CD14-positive monocyte (primary cell): ENCODE measurements at regions not wholly inside any gene's neighbourhood (a gene's known extent, or its start where the extent isn't known, plus 50 kb on each side); places are given as distances from the start of the nearest gene placed in this dataset.

Experiments
- DNase-seq, 3 donors: peaks; one replicate each; pipeline ENCODE4 v3.0.0-alpha.2; 2011 to 2022
- H2AFZ ChIP-seq: 2 replicates; pipeline ENCODE4 v1.6.0; 2012; ENCODE audit warnings: mild to moderate bottlenecking, low read depth, low read length, inconsistent platforms; ENCODE audit not compliant: insufficient read depth, poor library complexity, severe bottlenecking
- H3K27ac ChIP-seq, 2 donors: 1 replicate in 1 of 2; 2 replicates in 1 of 2; pipeline ENCODE4 v1.5.1; 2012 to 2013; ENCODE audit warnings: low read length in 2 of 2, control low read depth in 1 of 2, inconsistent platforms in 1 of 2, low read depth in 1 of 2, mild to moderate bottlenecking in 1 of 2
- H3K27me3 ChIP-seq, 2 donors: one replicate each; pipeline versions ENCODE4 v1.6.0 to v1.6.1; 2011 to 2013; ENCODE audit warnings: low read length in 2 of 2; ENCODE audit not compliant: control insufficient read depth in 2 of 2, insufficient read depth in 2 of 2
- H3K36me3 ChIP-seq, 2 donors: replicated peaks in 1 of 2; 1 replicate in 1 of 2; 2 replicates in 1 of 2; pipeline versions ENCODE4 v1.5.1 to v1.6.1; 2012 to 2013; ENCODE audit warnings: low read length in 2 of 2, control low read depth in 1 of 2, inconsistent platforms in 1 of 2, mild to moderate bottlenecking in 1 of 2; ENCODE audit not compliant: insufficient read depth in 2 of 2, control insufficient read depth in 1 of 2
- H3K4me1 ChIP-seq, 2 donors: 1 replicate in 1 of 2; 2 replicates in 1 of 2; pipeline versions ENCODE4 v1.5.1 to v1.6.1; 2012 to 2013; ENCODE audit warnings: low read length in 2 of 2, control low read depth in 1 of 2, inconsistent platforms in 1 of 2, mild to moderate bottlenecking in 1 of 2, moderate library complexity in 1 of 2; ENCODE audit not compliant: insufficient read depth in 2 of 2, control insufficient read depth in 1 of 2
- H3K4me2 ChIP-seq: replicated peaks from 2 replicates; pipeline ENCODE3; 2012; ENCODE audit warnings: low read length, moderate library complexity, mild to moderate bottlenecking; ENCODE audit not compliant: poor library complexity, severe bottlenecking; ENCODE audit errors: extremely low read depth
- H3K4me3 ChIP-seq, 3 experiments: fragments of 200-600 bp in 1 of 3; sonication (generic) in 1 of 3; replicated peaks in 1 of 3; 1 replicate in 2 of 3; 2 replicates in 1 of 3; pipeline ENCODE4 v1.5.1; 2011 to 2013; ENCODE audit warnings: low read length in 3 of 3, mild to moderate bottlenecking in 3 of 3, control low read depth in 2 of 3, low read depth in 2 of 3, inconsistent platforms in 1 of 3, moderate library complexity in 1 of 3
- H3K79me2 ChIP-seq: 2 replicates; pipeline ENCODE4 v1.6.0; 2012; ENCODE audit warnings: mild to moderate bottlenecking, control low read depth, inconsistent platforms, low read length, moderate library complexity; ENCODE audit not compliant: insufficient read depth
- H3K9ac ChIP-seq: 2 replicates; pipeline ENCODE4 v1.6.0; 2017; ENCODE audit warnings: low read length, mild to moderate bottlenecking; ENCODE audit not compliant: insufficient read depth, poor library complexity, severe bottlenecking
- H3K9me3 ChIP-seq, 2 donors: replicated peaks in 1 of 2; 1 replicate in 1 of 2; 2 replicates in 1 of 2; pipeline versions ENCODE4 v1.5.1 to v1.6.1; 2012 to 2013; ENCODE audit warnings: low read length in 2 of 2, control low read depth in 1 of 2; ENCODE audit not compliant: control insufficient read depth in 1 of 2, insufficient read depth in 1 of 2
- H4K20me1 ChIP-seq: 2 replicates; pipeline ENCODE4 v1.6.0; 2012; ENCODE audit warnings: mild to moderate bottlenecking, low read length, control low read depth, moderate library complexity; ENCODE audit not compliant: insufficient read depth
- H3K27ac Mint-ChIP-seq, 7 donors: one replicate each; pipeline ENCODE4 v1.8.0; 2020; ENCODE audit warnings: mild to moderate bottlenecking in 7 of 7, mixed read lengths in 7 of 7, moderate library complexity in 6 of 7, inconsistent platforms in 2 of 7
- H3K27me3 Mint-ChIP-seq, 3 donors: one replicate each; pipeline ENCODE4 v1.8.0; 2021 to 2022; ENCODE audit warnings: low read depth in 3 of 3, mild to moderate bottlenecking in 3 of 3, mixed read lengths in 3 of 3, moderate library complexity in 3 of 3, inconsistent platforms in 1 of 3
- H3K36me3 Mint-ChIP-seq, 2 donors: one replicate each; pipeline ENCODE4 v1.8.0; 2020; ENCODE audit warnings: mixed read lengths in 2 of 2, inconsistent platforms in 1 of 2, mild to moderate bottlenecking in 1 of 2
- H3K4me1 Mint-ChIP-seq: one replicate; pipeline ENCODE4 v1.8.0; 2020; ENCODE audit warnings: mild to moderate bottlenecking, mixed read lengths
- H3K4me3 Mint-ChIP-seq, 2 donors: one replicate each; pipeline ENCODE4 v1.8.0; 2020; ENCODE audit warnings: mild to moderate bottlenecking in 2 of 2, mixed read lengths in 2 of 2, moderate library complexity in 1 of 2
- H3K9me3 Mint-ChIP-seq, 7 donors: one replicate each; pipeline ENCODE4 v1.8.0; 2020 to 2022; ENCODE audit warnings: mixed read lengths in 7 of 7, mild to moderate bottlenecking in 6 of 7, moderate library complexity in 6 of 7, inconsistent platforms in 2 of 7
- CTCF ChIP-seq: fragments of 200-600 bp; IDR thresholded peaks from one replicate; pipeline ENCODE4 v1.8.0; 2022; ENCODE audit warnings: antibody characterized with exemption, mild to moderate bottlenecking
- WGBS: methylation state at CpG from one replicate; pipeline ENCODE4 v1.1.5; 2013; ENCODE audit warnings: missing lambda C conversion rate; ENCODE audit not compliant: insufficient coverage; 5-methylcytosine and 5-hydroxymethylcytosine counted together
- intact Hi-C, 2 donors: fragments of 100-400 bp; cut with micrococcal nuclease; formaldehyde crosslinking; loops; one replicate each; pipeline versions ENCODE4 v1.15.0 to v1.15.1; 2023

DNA sequence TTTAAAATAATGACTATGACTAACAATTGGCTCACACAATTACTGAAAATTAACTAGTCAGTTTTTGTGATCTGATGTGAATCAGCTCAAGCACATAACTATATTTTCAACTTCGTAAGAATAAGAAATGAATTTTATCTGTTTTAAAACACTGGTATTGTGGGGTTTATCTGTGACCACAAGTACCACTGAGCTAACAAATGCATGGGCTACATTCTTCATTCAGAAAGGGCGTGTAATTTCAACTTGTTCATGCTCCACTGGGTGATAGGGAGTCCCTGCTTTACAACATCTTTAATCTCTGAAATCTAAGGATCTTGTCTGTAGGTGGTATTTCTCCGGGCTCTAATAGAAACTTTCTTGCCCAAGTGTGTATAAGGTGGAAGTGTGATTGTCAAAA lies 1311.5 kb upstream of the GJE1 start:
- Histone ChIP-seq H3K4me3 (no peak overlapping the region), H3K4me2 (no peak overlapping the region), H3K27ac (no peak overlapping the region), H3K9ac (no peak overlapping the region), H3K27me3 (no peaks in the 10 kb centered on the region), H2AFZ (no peak overlapping the region), H3K36me3 (no peaks in the 10 kb centered on the region), H4K20me1 (no peaks in the 10 kb centered on the region), H3K9me3 (peaks cover 0 to 4% of the 10 kb centered on the region in 2 donors), H3K4me1 (no peaks in the 10 kb centered on the region), H3K79me2 (no peaks in the 10 kb centered on the region)
- no peak overlapping the region for H3K4me3 Mint-ChIP-seq
- no peaks in the 10 kb centered on the region for H3K27me3 Mint-ChIP-seq
- H3K4me1 Mint-ChIP-seq, result no peaks in the 10 kb centered on the region
- H3K9me3 Mint-ChIP-seq, result peaks cover 0 to 7% (median 0%) of the 10 kb centered on the region in 7 donors
- WGBS, result no CpG with 5 or more reads among the region's 3 CpGs
- H3K36me3 Mint-ChIP-seq, result no peaks in the 10 kb centered on the region
- no peak for DNase-seq
- no peak for TF ChIP-seq CTCF
- no peak overlapping the region for H3K27ac Mint-ChIP-seq
- intact Hi-C loops, result no loop called here

- no peak for TF ChIP-seq CTCF
- H3K36me3 ChIP-seq, result no peaks in the 10 kb centered on the region
- no CpG with 5 or more reads among the region's 3 CpGs for WGBS
- no peaks in the 10 kb centered on the region for H3K27me3 ChIP-seq
- H3K4me1 Mint-ChIP-seq, result no peaks in the 10 kb centered on the region
- no peak overlapping the region for H3K9ac ChIP-seq
- H3K4me2 ChIP-seq, result no peak overlapping the region
- H3K4me3 Mint-ChIP-seq, result no peak overlapping the region
- peaks cover 0 to 3% (median 0%) of the 10 kb centered on the region in 7 donors for H3K9me3 Mint-ChIP-seq
- H3K27ac Mint-ChIP-seq, result no peak overlapping the region
- no peak overlapping the region for H3K27ac ChIP-seq
- H3K79me2 ChIP-seq, result no peaks in the 10 kb centered on the region
- H3K4me1 ChIP-seq, result no peaks in the 10 kb centered on the region
- H3K27me3 Mint-ChIP-seq, result no peaks in the 10 kb centered on the region
- no peak overlapping the region for H3K4me3 ChIP-seq
- DNase-seq, result no peak
- H4K20me1 ChIP-seq, result no peaks in the 10 kb centered on the region
- H2AFZ ChIP-seq, result no peak overlapping the region
- no peaks in the 10 kb centered on the region for H3K9me3 ChIP-seq
- H3K36me3 Mint-ChIP-seq, result no peaks in the 10 kb centered on the region
- intact Hi-C loops, result no loop called here
Observed at GRCh38 chr6:140817176-140817575, 1315.5 kb upstream of the GJE1 start.
